GM18870 (cell line): ENCODE measurements at regions not wholly inside any gene's neighbourhood (a gene's known extent, or its start where the extent isn't known, plus 50 kb on each side); places are given as distances from the start of the nearest gene placed in this dataset.
"Not testable (repeated sequence)": the region's sequence is repeated elsewhere in the genome, so short reads cannot be mapped to it uniquely, and the experiment has no call there.

Experiments used
- ATAC-seq: cut with Tn5 transposase; IDR thresholded peaks from one replicate; pipeline ENCODE4 v1.9.1; 2021; ENCODE audit warnings: moderate library complexity; ENCODE audit not compliant: unreplicated experiment

GRCh38 chr7:25069900-25070443 is 55.1 kb downstream of the CYCS start:
- ATAC-seq = no peak

- ATAC-seq = no peak
Observed at GRCh38 chr7:25068502-25069213, 56.4 kb downstream of the CYCS start.

- ATAC-seq = no peak
Observed at GRCh38 chr7:25067726-25068501, 57.1 kb downstream of the CYCS start.

- no peak for ATAC-seq
Observed at GRCh38 chr7:25066253-25066652, 58.8 kb downstream of the CYCS start.

- no peak for ATAC-seq
Observed at GRCh38 chr7:25062380-25062779, 62.7 kb downstream of the CYCS start.

- no peak for ATAC-seq
Observed at GRCh38 chr7:25060487-25061055, 64.5 kb downstream of the CYCS start.

- ATAC-seq = no peak
Observed at GRCh38 chr7:25059576-25059975, 65.5 kb downstream of the CYCS start.

GRCh38 chr7:25056368-25056767 is 68.7 kb downstream of the CYCS start:
- no peak for ATAC-seq

- no peak for ATAC-seq
Observed at GRCh38 chr7:25055520-25056220, 69.4 kb downstream of the CYCS start.

GRCh38 chr7:25054819-25055519 is 70.1 kb downstream of the CYCS start:
- no peak for ATAC-seq

GRCh38 chr7:25050223-25050622 is 70.2 kb upstream of the OSBPL3 start:
- ATAC-seq = no peak

GRCh38 chr7:25048444-25048834 is 68.5 kb upstream of the OSBPL3 start:
- ATAC-seq = no peak

GRCh38 chr7:25047571-25048443 is 67.8 kb upstream of the OSBPL3 start:
- not testable (repeated sequence) for ATAC-seq

GRCh38 chr7:25037325-25037724 is 57.3 kb upstream of the OSBPL3 start:
- no peak for ATAC-seq

GRCh38 chr7:25035274-25035673 is 55.3 kb upstream of the OSBPL3 start:
- no peak for ATAC-seq

- no peak for ATAC-seq
Observed at GRCh38 chr7:25034136-25034535, 54.2 kb upstream of the OSBPL3 start.

GRCh38 chr7:25032774-25033743 is 53.1 kb upstream of the OSBPL3 start:
- no peak for ATAC-seq

- peak; percentile 38 for ATAC-seq
Observed at GRCh38 chr7:25031432-25031831, 51.5 kb upstream of the OSBPL3 start.
